ENCODE measurements at regions not wholly inside any gene's neighbourhood (a gene's known extent, or its start where the extent isn't known, plus 50 kb on each side); places are given as distances from the start of the nearest gene placed in this dataset.

- no peak for TF ChIP-seq POLR2A (IDR thresholded peaks at IDR 0.05)
- no peak for TF ChIP-seq POLR2AphosphoS5 (IDR thresholded peaks at IDR 0.05)
- no peak for TF ChIP-seq CTCF (IDR thresholded peaks at IDR 0.05 in 8 of 11, conservative IDR thresholded peaks at IDR 0.05 in 3 of 11)
- intact Hi-C loops (cut with DNase I; ENCODE audit: low total_unique reads): no loop called here
Measured at GRCh38 chr9:85215961-85216360, 525.8 kb downstream of the AGTPBP1 start.

GRCh38 chr9:85215416-85215815 is 526.3 kb downstream of the AGTPBP1 start:
- intact Hi-C loops (cut with DNase I; ENCODE audit: low total_unique reads): no loop called here
- H3K27me3 ChIP-seq (replicated peaks in 1 of 7): no peaks in the 10 kb centered on the region
- H3K4me3 ChIP-seq: no peak overlapping the region
- no peaks in the 10 kb centered on the region for H3K9me3 ChIP-seq
- WGBS, 5 donors: 89 to 92% (median 91%) methylated on average over 4 of the region's 4 CpGs
- no peaks in the 10 kb centered on the region for H3K4me1 ChIP-seq
- no peak for TF ChIP-seq POLR2AphosphoS5 (IDR thresholded peaks at IDR 0.05)
- TF ChIP-seq POLR2A (IDR thresholded peaks at IDR 0.05): no peak
- TF ChIP-seq CTCF (IDR thresholded peaks at IDR 0.05 in 8 of 11, conservative IDR thresholded peaks at IDR 0.05 in 3 of 11): no peak
- H3K36me3 ChIP-seq: no peaks in the 10 kb centered on the region
- DNase-seq: no peak
- no peak overlapping the region for H3K27ac ChIP-seq

More at GRCh38 chr9:85215961-85216360, 525.8 kb downstream of the AGTPBP1 start:
- DNase-seq: no peak
- no peaks in the 10 kb centered on the region for H3K27me3 ChIP-seq (replicated peaks in 1 of 7)
- no peaks in the 10 kb centered on the region for H3K36me3 ChIP-seq
- no peaks in the 10 kb centered on the region for H3K9me3 ChIP-seq
- H3K27ac ChIP-seq: no peak overlapping the region
- no peak overlapping the region for H3K4me3 ChIP-seq
- H3K4me1 ChIP-seq: no peaks in the 10 kb centered on the region

- 66 to 78% (median 74%) methylated on average over 4 of the region's 4 CpGs for WGBS, 5 donors
Measured at GRCh38 chr9:85213650-85214607, 527.8 kb downstream of the AGTPBP1 start.

More at GRCh38 chr9:85213650-85214607, 527.8 kb downstream of the AGTPBP1 start:
- TF ChIP-seq POLR2A (IDR thresholded peaks at IDR 0.05) (no peak), CTCF (IDR thresholded peaks at IDR 0.05 in 8 of 11, conservative IDR thresholded peaks at IDR 0.05 in 3 of 11) (no peak), POLR2AphosphoS5 (IDR thresholded peaks at IDR 0.05) (no peak)
- Histone ChIP-seq H3K9me3 (no peaks in the 10 kb centered on the region), H3K4me1 (no peaks in the 10 kb centered on the region), H3K27me3 (replicated peaks in 1 of 7) (no peaks in the 10 kb centered on the region), H3K27ac (no peak overlapping the region), H3K36me3 (no peaks in the 10 kb centered on the region), H3K4me3 (no peak overlapping the region)
- no peak for DNase-seq
- intact Hi-C loops (cut with DNase I; ENCODE audit: low total_unique reads): no loop called here

All from spleen (tissue), 11 donors.